Karpas-422 (cell line): ENCODE measurements at regions not wholly inside any gene's neighbourhood (a gene's known extent, or its start where the extent isn't known, plus 50 kb on each side); places are given as distances from the start of the nearest gene placed in this dataset.

ENCODE experiments used
- DNase-seq: peaks from one replicate; pipeline ENCODE4 v3.0.0-alpha.2; 2015
- H2AFZ ChIP-seq: fragments of 200-600 bp; sonication (generic); 2 replicates; pipeline ENCODE4 v1.6.1; 2014; ENCODE audit warnings: antibody characterized with exemption, low read length, mixed read lengths
- H3K27ac ChIP-seq: fragments of 200-600 bp; sonication (generic); 2 replicates; pipeline ENCODE4 v1.5.1; 2014; ENCODE audit warnings: mild to moderate bottlenecking, low read length, moderate library complexity
- H3K27me3 ChIP-seq: fragments of 200-600 bp; sonication (generic); 2 replicates; pipeline ENCODE4 v1.6.1; 2014; ENCODE audit warnings: low read length, mixed read lengths
- H3K36me3 ChIP-seq: fragments of 200-600 bp; sonication (generic); 2 replicates; pipeline ENCODE4 v1.6.1; 2014; ENCODE audit warnings: low read length, mixed read lengths; ENCODE audit not compliant: insufficient read depth
- H3K4me1 ChIP-seq: fragments of 200-600 bp; sonication (generic); 2 replicates; pipeline ENCODE4 v1.6.1; 2014; ENCODE audit warnings: mild to moderate bottlenecking, low read length, mixed read lengths
- H3K4me2 ChIP-seq: fragments of 200-600 bp; sonication (generic); 2 replicates; pipeline ENCODE4 v1.6.1; 2014; ENCODE audit warnings: low read length, low read depth, mild to moderate bottlenecking; ENCODE audit not compliant: poor library complexity, severe bottlenecking
- H3K4me3 ChIP-seq: fragments of 200-600 bp; sonication (generic); 2 replicates; pipeline ENCODE4 v1.5.1; 2014; ENCODE audit warnings: mild to moderate bottlenecking, antibody characterized with exemption, low read length, mixed read lengths
- H3K79me2 ChIP-seq: fragments of 200-600 bp; sonication (generic); 2 replicates; pipeline ENCODE4 v1.6.1; 2014; ENCODE audit warnings: mild to moderate bottlenecking, low read length, mixed read lengths
- H3K9ac ChIP-seq: fragments of 200-600 bp; sonication (generic); 2 replicates; pipeline ENCODE4 v1.6.0; 2014; ENCODE audit warnings: low read length
- H3K9me2 ChIP-seq: fragments of 200-600 bp; sonication (generic), shearing (Covaris generic); replicated peaks from 2 replicates; pipeline ENCODE4 v1.6.0; 2014; ENCODE audit warnings: mild to moderate bottlenecking, low read length, moderate library complexity; ENCODE audit not compliant: insufficient read depth
- H3K9me3 ChIP-seq: fragments of 300-700, 200-600 bp; sonication (generic); 2 replicates; pipeline ENCODE4 v1.6.1; 2014; ENCODE audit warnings: low read length, mixed read lengths
- H4K20me1 ChIP-seq: fragments of 200-600 bp; sonication (generic); 2 replicates; pipeline ENCODE4 v1.6.1; 2014; ENCODE audit warnings: mild to moderate bottlenecking, antibody characterized with exemption, low read length, low read depth; ENCODE audit not compliant: insufficient read depth

DNA sequence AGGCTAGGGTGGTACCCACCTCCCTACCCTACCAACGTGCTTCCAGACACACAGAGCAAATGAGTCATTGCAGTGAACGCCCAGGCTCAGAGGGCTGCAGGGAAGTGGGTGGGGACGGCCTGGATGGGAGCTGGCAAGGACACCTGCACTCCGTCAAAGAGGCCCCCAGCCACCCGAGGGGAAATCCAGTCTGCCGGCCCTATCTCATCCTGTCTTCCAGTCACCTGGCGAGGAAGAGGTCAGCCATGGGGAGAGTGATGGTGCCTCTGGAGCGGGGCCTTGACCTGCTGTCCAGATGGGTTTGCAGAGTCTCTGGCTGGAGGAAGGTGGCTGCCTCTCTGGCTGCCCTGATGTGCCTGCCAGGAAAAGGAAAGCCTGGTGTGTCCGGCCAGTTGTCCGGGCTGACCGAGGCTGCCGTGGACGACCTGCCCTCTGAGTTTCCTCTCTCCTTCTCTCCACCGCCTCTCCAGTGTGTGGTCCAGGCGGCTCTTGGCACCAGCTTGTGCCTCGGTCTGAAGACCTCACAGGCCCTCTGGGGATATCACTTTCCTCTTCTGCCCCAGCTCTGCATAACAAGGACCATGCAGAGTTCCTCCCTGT is 209.7 kb upstream of the COPS8 start:
- Histone ChIP-seq H3K4me3 (no peak overlapping the region), H3K27ac (no peak overlapping the region), H4K20me1 (no peaks in the 10 kb centered on the region)

DNA sequence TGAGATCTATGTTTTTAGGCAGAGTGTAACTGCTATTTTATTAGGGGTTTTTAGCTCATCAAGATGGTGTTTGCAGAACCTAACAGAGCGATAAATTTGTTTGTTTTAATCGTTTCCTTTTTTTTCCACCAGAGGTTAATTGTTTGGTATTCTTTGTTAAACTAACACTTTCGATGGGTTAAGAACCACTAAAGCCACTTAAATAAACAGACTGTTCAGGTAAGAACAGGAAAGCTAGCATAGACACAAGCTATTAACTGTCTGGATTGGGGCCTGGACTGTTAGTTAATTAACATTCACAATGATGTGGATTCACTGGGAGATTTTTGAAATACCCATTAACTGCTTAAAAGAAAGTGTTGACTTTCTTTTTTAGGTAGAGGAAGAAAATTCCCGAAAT is 209.0 kb upstream of the COPS8 start:
- no peaks in the 10 kb centered on the region for H3K9me2 ChIP-seq
- H3K79me2 ChIP-seq: no peaks in the 10 kb centered on the region
- H3K9ac ChIP-seq: no peak overlapping the region
- no peak overlapping the region for H2AFZ ChIP-seq
- H3K4me1 ChIP-seq: no peaks in the 10 kb centered on the region
- no peak for DNase-seq
- H3K4me2 ChIP-seq: no peak overlapping the region
- no peak overlapping the region for H3K27ac ChIP-seq
- H3K9me3 ChIP-seq: no peaks in the 10 kb centered on the region
- no peaks in the 10 kb centered on the region for H4K20me1 ChIP-seq
- H3K36me3 ChIP-seq: no peaks in the 10 kb centered on the region
- no peaks in the 10 kb centered on the region for H3K27me3 ChIP-seq
- H3K4me3 ChIP-seq: no peak overlapping the region

More for the DNA sequence above, 209.7 kb upstream of the COPS8 start:
- no peak for DNase-seq
- Histone ChIP-seq H3K36me3 (no peaks in the 10 kb centered on the region), H3K79me2 (no peaks in the 10 kb centered on the region), H3K9ac (no peak overlapping the region), H3K4me2 (no peak overlapping the region), H2AFZ (no peak overlapping the region), H3K4me1 (no peaks in the 10 kb centered on the region), H3K9me2 (no peaks in the 10 kb centered on the region), H3K9me3 (no peaks in the 10 kb centered on the region), H3K27me3 (no peaks in the 10 kb centered on the region)

- H3K9me2 ChIP-seq: no peaks in the 10 kb centered on the region
- H3K79me2 ChIP-seq: no peaks in the 10 kb centered on the region
- H3K4me1 ChIP-seq: no peaks in the 10 kb centered on the region
- no peak overlapping the region for H3K27ac ChIP-seq
- H3K36me3 ChIP-seq: no peaks in the 10 kb centered on the region
- H2AFZ ChIP-seq: no peak overlapping the region
- H3K4me3 ChIP-seq: no peak overlapping the region
- no peak overlapping the region for H3K9ac ChIP-seq
- no peak for DNase-seq
- H3K9me3 ChIP-seq: no peaks in the 10 kb centered on the region
- H4K20me1 ChIP-seq: no peaks in the 10 kb centered on the region
- no peak overlapping the region for H3K4me2 ChIP-seq
- H3K27me3 ChIP-seq: no peaks in the 10 kb centered on the region
Measured at GRCh38 chr2:236877972-236878371, 207.7 kb upstream of the COPS8 start.

DNA sequence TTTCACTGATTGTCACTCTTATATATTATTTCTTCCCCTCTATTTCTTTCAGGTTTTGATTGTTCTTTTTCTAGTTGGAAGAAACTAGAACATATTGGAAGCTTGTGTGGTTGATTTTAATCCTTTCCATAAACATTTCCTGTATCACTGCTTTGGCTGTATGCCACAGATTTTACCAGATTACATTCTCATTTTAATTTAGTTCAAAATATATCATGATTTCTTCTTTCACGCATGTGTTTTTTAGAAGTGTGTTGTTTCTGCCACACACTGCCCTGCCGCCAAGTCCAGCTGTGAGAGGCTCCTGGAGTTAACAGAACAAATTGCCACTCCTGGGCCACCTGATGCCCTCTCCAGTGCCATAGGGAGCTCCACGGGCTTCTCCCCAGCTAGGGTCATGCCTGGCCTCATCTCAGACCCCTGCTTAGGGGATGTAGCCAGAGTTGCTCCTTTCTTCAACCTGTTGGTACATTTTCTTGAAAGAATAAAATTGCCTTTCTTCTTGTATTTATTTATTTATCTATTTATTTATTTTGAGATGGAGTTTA is 206.2 kb upstream of the COPS8 start:
- DNase-seq: no peak
- no peaks in the 10 kb centered on the region for H3K9me3 ChIP-seq
- no peak overlapping the region for H3K4me2 ChIP-seq
- H3K9ac ChIP-seq: no peak overlapping the region
- no peaks in the 10 kb centered on the region for H3K9me2 ChIP-seq
- H3K36me3 ChIP-seq: no peaks in the 10 kb centered on the region
- no peaks in the 10 kb centered on the region for H4K20me1 ChIP-seq
- H3K79me2 ChIP-seq: no peaks in the 10 kb centered on the region
- no peak overlapping the region for H2AFZ ChIP-seq
- H3K27ac ChIP-seq: no peak overlapping the region
- no peaks in the 10 kb centered on the region for H3K27me3 ChIP-seq
- no peak overlapping the region for H3K4me3 ChIP-seq
- H3K4me1 ChIP-seq: peaks cover 12% of the 10 kb centered on the region

DNA sequence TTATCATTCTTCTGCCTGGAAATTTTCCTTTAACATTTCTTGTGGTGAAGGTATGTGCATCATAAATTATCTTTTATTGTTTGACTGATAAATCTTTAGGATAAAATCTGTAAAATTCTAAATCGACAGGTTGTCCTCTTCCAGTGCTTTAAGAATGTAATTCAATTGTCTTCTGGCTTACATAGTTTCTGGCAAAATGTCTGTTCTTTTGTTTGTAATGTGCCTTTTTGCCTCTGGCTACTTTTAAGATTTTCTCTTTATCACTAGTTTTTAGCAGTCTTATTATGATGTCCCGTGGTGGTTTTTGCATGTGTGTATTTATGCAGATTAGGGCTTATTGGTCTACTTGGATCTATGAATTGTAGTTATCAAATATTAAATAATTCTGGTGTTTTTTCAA is 203.6 kb upstream of the COPS8 start:
- Histone ChIP-seq H3K79me2 (no peaks in the 10 kb centered on the region), H3K36me3 (no peaks in the 10 kb centered on the region), H3K9ac (no peak overlapping the region), H3K9me3 (no peaks in the 10 kb centered on the region), H3K27me3 (no peaks in the 10 kb centered on the region), H3K27ac (no peak overlapping the region), H3K4me2 (no peak overlapping the region), H3K9me2 (no peaks in the 10 kb centered on the region), H3K4me1 (peaks cover 14% of the 10 kb centered on the region), H2AFZ (no peak overlapping the region), H4K20me1 (no peaks in the 10 kb centered on the region), H3K4me3 (no peak overlapping the region)
- DNase-seq: no peak

DNA sequence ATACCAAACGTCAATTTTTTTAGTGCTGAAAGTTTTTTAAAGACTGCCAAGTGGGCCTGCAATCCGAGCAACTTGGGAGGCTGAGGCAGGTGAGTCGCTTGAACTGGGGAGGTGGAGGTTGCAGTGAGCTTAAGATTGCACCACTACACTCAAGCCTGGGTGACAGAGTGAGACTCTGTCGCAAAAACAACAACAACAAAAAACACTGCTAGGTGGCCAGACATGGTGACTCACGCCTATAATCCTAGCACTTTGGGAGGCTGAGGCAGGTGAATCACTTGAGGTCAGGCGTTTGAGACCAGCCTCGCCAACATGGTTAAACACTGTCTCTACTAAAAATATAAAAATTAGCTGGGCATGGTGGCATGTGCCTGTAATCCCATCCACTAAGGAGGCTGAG is 202.8 kb upstream of the COPS8 start:
- Histone ChIP-seq H3K27ac (no peak overlapping the region), H3K9me3 (no peaks in the 10 kb centered on the region)
- no peak for DNase-seq

GRCh38 chr2:236883819-236884218 is 201.9 kb upstream of the COPS8 start:
- Histone ChIP-seq H3K9ac (no peak overlapping the region), H4K20me1 (no peaks in the 10 kb centered on the region), H3K36me3 (no peaks in the 10 kb centered on the region), H3K9me2 (no peaks in the 10 kb centered on the region), H3K4me3 (peak overlapping the region; percentile 43; the same call in 1 of the 2 replicates), H3K4me1 (peaks cover 14% of the 10 kb centered on the region), H3K4me2 (peak overlapping the region; percentile 65), H3K9me3 (no peaks in the 10 kb centered on the region), H3K79me2 (no peaks in the 10 kb centered on the region), H2AFZ (peak overlapping the region; percentile 88; the same call in 1 of the 2 replicates), H3K27ac (no peak overlapping the region), H3K27me3 (no peaks in the 10 kb centered on the region)
- peak; percentile 51 for DNase-seq

More for the DNA sequence above, 202.8 kb upstream of the COPS8 start:
- H3K4me1 ChIP-seq: peaks cover 14% of the 10 kb centered on the region
- H3K27me3 ChIP-seq: no peaks in the 10 kb centered on the region
- H4K20me1 ChIP-seq: no peaks in the 10 kb centered on the region
- H2AFZ ChIP-seq: no peak overlapping the region
- no peak overlapping the region for H3K4me2 ChIP-seq
- H3K36me3 ChIP-seq: no peaks in the 10 kb centered on the region
- no peak overlapping the region for H3K4me3 ChIP-seq
- no peak overlapping the region for H3K9ac ChIP-seq
- no peaks in the 10 kb centered on the region for H3K9me2 ChIP-seq
- no peaks in the 10 kb centered on the region for H3K79me2 ChIP-seq

- H3K27ac ChIP-seq: no peak overlapping the region
- peak overlapping the region; percentile 65 for H3K4me2 ChIP-seq
- H4K20me1 ChIP-seq: no peaks in the 10 kb centered on the region
- no peaks in the 10 kb centered on the region for H3K36me3 ChIP-seq
- H3K27me3 ChIP-seq: no peaks in the 10 kb centered on the region
- peaks cover 14% of the 10 kb centered on the region for H3K4me1 ChIP-seq
- H3K79me2 ChIP-seq: no peaks in the 10 kb centered on the region
- H3K4me3 ChIP-seq: no peak overlapping the region
- H3K9me2 ChIP-seq: no peaks in the 10 kb centered on the region
- no peaks in the 10 kb centered on the region for H3K9me3 ChIP-seq
- H2AFZ ChIP-seq: no peak overlapping the region
- no peak overlapping the region for H3K9ac ChIP-seq
- DNase-seq: no peak
Measured at GRCh38 chr2:236884569-236885175, 201.0 kb upstream of the COPS8 start.
